ENCODE measurements at regions not wholly inside any gene's neighbourhood (a gene's known extent, or its start where the extent isn't known, plus 50 kb on each side); places are given as distances from the start of the nearest gene placed in this dataset.

DNA sequence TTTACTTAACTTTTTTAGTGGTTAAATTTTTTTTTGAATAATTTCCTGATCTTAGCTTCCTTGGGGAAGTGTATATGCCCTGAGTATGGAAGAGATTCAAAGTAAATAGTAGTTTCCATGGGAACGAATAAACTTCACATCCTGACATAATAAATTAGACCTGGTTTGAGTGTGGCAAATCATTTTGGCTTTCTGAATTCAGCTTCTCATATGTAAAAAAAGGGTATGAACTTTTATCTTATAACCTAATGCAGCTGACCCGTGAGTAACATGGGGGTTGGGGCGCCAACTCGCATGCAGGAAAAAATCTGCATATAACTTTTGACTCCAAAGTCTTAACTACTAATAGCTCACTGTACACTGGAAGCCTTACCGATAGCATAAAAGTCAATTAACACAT is 736.8 kb upstream of the NCAM2 start:
- Histone ChIP-seq H3K9me3 (no peaks in the 10 kb centered on the region), H3K36me3 (no peaks in the 10 kb centered on the region), H3K4me3 (no peak overlapping the region), H3K27me3 (no peaks in the 10 kb centered on the region), H3K4me1 (peaks cover 0 to 11% (median under 1%) of the 10 kb centered on the region in 4 donors), H3K27ac (no peak overlapping the region)
- TF ChIP-seq POLR2A (IDR thresholded peaks at IDR 0.05) (no peak), POLR2AphosphoS5 (IDR thresholded peaks at IDR 0.05) (no peak)
- in situ Hi-C loops (cut with MboI; ENCODE audit: low pct_ligation_motif_present in 1 of 4, low pct_unique_long_range_greater_than_20kb in 1 of 4, low sequenced_read_pairs in 3 of 4) = no loop called here
- WGBS, 2 donors (ENCODE audit: low coverage in 1 of 2) = 38 to 60% methylated on average over 5 of the region's 5 CpGs
- intact Hi-C loops (cut with DNase I; ENCODE audit: low total_unique reads) = no loop called here
- DNase-seq = no peak

DNA sequence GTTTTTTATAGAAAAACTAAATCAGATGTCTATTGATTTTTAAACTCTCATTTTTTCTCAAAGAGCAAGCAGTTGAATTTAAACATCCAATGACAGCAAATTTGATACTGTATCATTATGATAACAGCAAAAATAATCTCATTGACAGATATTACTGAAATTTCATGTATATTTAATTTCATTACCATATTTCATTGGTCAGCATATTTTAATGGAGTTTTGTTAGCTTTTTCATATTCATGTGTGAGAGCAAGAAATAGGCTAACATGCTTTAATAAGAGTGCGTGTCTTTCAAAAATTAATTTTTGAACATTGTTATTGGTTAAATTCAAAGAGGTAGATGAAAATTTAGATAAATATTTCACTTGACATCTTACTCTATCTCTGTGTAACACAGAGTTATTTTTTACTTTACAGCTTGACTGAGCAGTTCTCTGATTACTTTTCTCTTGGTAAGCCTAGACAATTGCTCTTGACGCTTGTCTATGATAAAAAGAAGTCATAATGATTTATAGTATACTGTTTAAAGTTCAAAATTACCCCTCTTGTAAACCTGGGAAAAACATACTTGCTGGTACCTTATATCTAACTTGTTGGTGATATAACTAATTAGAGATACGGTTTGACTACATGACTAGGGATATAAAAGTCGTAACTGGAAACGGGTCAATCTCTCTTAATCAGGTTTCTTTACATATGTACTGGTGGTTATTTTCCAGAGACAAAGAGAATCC is 732.3 kb upstream of the NCAM2 start:
- 39 to 58% methylated on average over 5 of the region's 5 CpGs for WGBS, 2 donors (ENCODE audit: low coverage in 1 of 2)
- H3K9me3 ChIP-seq = no peaks in the 10 kb centered on the region
- peak overlapping the region in 2 of 4 donors; percentile 26 to 32 for H3K27ac ChIP-seq
- H3K27me3 ChIP-seq = no peaks in the 10 kb centered on the region
- DNase-seq = no peak
- in situ Hi-C loops (cut with MboI; ENCODE audit: low pct_ligation_motif_present in 1 of 4, low pct_unique_long_range_greater_than_20kb in 1 of 4, low sequenced_read_pairs in 3 of 4) (no loop called here), intact Hi-C loops (cut with DNase I; ENCODE audit: low total_unique reads) (no loop called here)
- no peaks in the 10 kb centered on the region for H3K36me3 ChIP-seq
- H3K4me3 ChIP-seq = no peak overlapping the region
- H3K4me1 ChIP-seq = peaks cover 0 to 7% (median 2%) of the 10 kb centered on the region in 4 donors
- TF ChIP-seq POLR2AphosphoS5 (IDR thresholded peaks at IDR 0.05) (no peak), EP300 (IDR thresholded peaks at IDR 0.05; ENCODE audit: low read depth) (no peak), POLR2A (IDR thresholded peaks at IDR 0.05) (no peak)
- TF ChIP-seq, protein P1, sequence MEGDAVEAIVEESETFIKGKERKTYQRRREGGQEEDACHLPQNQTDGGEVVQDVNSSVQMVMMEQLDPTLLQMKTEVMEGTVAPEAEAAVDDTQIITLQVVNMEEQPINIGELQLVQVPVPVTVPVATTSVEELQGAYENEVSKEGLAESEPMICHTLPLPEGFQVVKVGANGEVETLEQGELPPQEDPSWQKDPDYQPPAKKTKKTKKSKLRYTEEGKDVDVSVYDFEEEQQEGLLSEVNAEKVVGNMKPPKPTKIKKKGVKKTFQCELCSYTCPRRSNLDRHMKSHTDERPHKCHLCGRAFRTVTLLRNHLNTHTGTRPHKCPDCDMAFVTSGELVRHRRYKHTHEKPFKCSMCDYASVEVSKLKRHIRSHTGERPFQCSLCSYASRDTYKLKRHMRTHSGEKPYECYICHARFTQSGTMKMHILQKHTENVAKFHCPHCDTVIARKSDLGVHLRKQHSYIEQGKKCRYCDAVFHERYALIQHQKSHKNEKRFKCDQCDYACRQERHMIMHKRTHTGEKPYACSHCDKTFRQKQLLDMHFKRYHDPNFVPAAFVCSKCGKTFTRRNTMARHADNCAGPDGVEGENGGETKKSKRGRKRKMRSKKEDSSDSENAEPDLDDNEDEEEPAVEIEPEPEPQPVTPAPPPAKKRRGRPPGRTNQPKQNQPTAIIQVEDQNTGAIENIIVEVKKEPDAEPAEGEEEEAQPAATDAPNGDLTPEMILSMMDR (IDR thresholded peaks at IDR 0.05) = no peak

DNA sequence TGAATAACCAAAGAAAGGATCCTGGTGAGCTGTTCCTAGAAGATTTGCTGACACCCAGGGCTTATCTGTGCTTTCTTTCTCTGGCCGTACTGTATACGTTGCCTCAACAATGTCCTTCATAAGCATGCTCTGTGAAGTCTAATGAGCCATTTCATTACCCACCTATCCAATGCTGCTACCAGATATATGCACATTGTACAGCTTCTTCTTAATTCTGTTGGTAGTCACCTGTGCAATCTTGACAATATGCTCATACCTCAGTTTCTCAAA is 731.8 kb upstream of the NCAM2 start:
- Histone ChIP-seq H3K4me1 (peaks cover 0 to 7% (median 2%) of the 10 kb centered on the region in 4 donors), H3K4me3 (no peak overlapping the region), H3K9me3 (no peaks in the 10 kb centered on the region), H3K27me3 (no peaks in the 10 kb centered on the region), H3K36me3 (no peaks in the 10 kb centered on the region), H3K27ac (peak overlapping the region in 2 of 4 donors; percentile 26 to 32)
- DNase-seq = no peak
- in situ Hi-C loops (cut with MboI; ENCODE audit: low pct_ligation_motif_present in 1 of 4, low pct_unique_long_range_greater_than_20kb in 1 of 4, low sequenced_read_pairs in 3 of 4) = no loop called here
- intact Hi-C loops (cut with DNase I; ENCODE audit: low total_unique reads) = no loop called here
- TF ChIP-seq POLR2A (IDR thresholded peaks at IDR 0.05) = no peak
- TF ChIP-seq, protein P1 (IDR thresholded peaks at IDR 0.05) = no peak
- 38 to 66% methylated on average over 2 of the region's 2 CpGs for WGBS, 2 donors (ENCODE audit: low coverage in 1 of 2)

DNA sequence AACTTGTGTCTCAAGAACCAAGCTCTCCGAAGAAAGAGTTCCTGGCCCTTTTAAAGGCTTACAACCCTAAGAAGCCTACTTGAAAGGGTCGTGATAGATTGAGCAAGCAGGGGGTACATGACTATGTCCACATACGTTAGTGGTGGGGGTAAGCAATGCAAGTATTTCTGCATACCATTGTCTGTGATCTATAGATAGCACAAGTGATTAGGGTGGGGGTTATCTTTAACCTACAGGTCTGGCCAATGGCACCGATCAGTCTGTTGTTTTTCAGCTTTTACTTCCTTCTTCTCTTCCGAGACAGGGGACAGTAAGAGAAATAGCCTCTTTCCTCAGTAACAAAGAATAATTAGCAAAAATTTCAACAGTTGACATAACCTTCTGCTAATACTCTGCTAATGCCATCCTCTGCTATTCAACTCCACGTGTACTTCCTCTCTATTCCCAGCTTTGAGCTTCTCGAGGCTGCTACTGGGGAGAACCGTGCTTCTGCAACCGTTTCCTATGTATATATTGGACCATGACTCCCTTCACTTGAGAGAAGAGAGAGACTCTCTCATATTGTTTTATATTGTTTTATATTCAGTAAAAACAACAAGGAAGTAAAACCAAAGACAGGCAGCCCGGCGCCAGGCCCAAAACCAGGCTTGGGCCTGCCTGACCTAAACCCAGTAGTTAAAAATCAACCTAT is 727.7 kb upstream of the NCAM2 start:
- no peaks in the 10 kb centered on the region for H3K36me3 ChIP-seq
- TF ChIP-seq EP300 (IDR thresholded peaks at IDR 0.05; ENCODE audit: low read depth) = no peak
- TF ChIP-seq, protein P1 (IDR thresholded peaks at IDR 0.05) = no peak
- TF ChIP-seq POLR2AphosphoS5 (IDR thresholded peaks at IDR 0.05) = no peak
- TF ChIP-seq POLR2A (IDR thresholded peaks at IDR 0.05) = no peak
- H3K4me1 ChIP-seq = peaks cover 0 to 7% (median 2%) of the 10 kb centered on the region in 4 donors
- H3K27me3 ChIP-seq = no peaks in the 10 kb centered on the region
- no peak overlapping the region for H3K27ac ChIP-seq
- intact Hi-C loops (cut with DNase I; ENCODE audit: low total_unique reads) = no loop called here
- DNase-seq = no peak
- H3K9me3 ChIP-seq = no peaks in the 10 kb centered on the region
- WGBS, 2 donors (ENCODE audit: low coverage in 1 of 2) = 59 to 65% methylated on average over 8 to 11 of the region's 11 CpGs
- H3K4me3 ChIP-seq = no peak overlapping the region
- in situ Hi-C loops (cut with MboI; ENCODE audit: low pct_ligation_motif_present in 1 of 4, low pct_unique_long_range_greater_than_20kb in 1 of 4, low sequenced_read_pairs in 3 of 4) = no loop called here
